Body of pancreas (tissue), 4 donors: ENCODE measurements at regions not wholly inside any gene's neighbourhood (a gene's known extent, or its start where the extent isn't known, plus 50 kb on each side); places are given as distances from the start of the nearest gene placed in this dataset.

ENCODE experiments used
- ATAC-seq: fragments of 150-250 bp; one replicate; pipeline ENCODE4 v1.9.1; 2016
- DNase-seq, 4 donors: peaks; one replicate each; pipeline ENCODE4 v3.0.0-alpha.2; 2019
- H3K27ac ChIP-seq, 4 donors: fragments of 200-600 bp; sonication (generic); 1 replicate in 3 of 4; 2 replicates in 1 of 4; pipeline versions ENCODE4 v1.5.1 to v1.6.1; 2016 to 2019; ENCODE audit warnings: mild to moderate bottlenecking in 1 of 4, mixed read lengths in 1 of 4, moderate library complexity in 1 of 4
- H3K27me3 ChIP-seq, 2 donors: fragments of 200-600 bp; sonication (generic); one replicate each; pipeline ENCODE4 v1.6.0; 2016; ENCODE audit warnings: mild to moderate bottlenecking in 1 of 2
- H3K36me3 ChIP-seq, 2 donors: fragments of 200-600 bp; sonication (generic); replicated peaks in 1 of 2; 2 replicates each; pipeline ENCODE4 v1.5.1; 2016; ENCODE audit warnings: low read depth in 2 of 2; ENCODE audit not compliant: insufficient read depth in 1 of 2
- H3K4me1 ChIP-seq: fragments of 200-600 bp; sonication (generic); one replicate; pipeline ENCODE4 v1.6.0; 2016
- H3K4me3 ChIP-seq, 2 donors: fragments of 200-600 bp; sonication (generic); 1 replicate in 1 of 2; 2 replicates in 1 of 2; pipeline ENCODE4 v1.5.1; 2016 to 2019
- H3K9me3 ChIP-seq, 3 donors: fragments of 200-600 bp; sonication (generic); 1 replicate in 2 of 3; 2 replicates in 1 of 3; pipeline ENCODE4 v1.5.1; 2016
- CTCF ChIP-seq, 7 experiments: fragments of 450-650 bp in 4 of 7; fragments of 200-600 bp in 3 of 7; sonication (generic) in 3 of 7; IDR thresholded peaks; one replicate each; pipeline ENCODE4 v1.5.1; 2016 to 2019; ENCODE audit warnings: antibody characterized with exemption in 7 of 7
- POLR2A ChIP-seq, 3 donors: fragments of 450-650 bp; IDR thresholded peaks; one replicate each; pipeline ENCODE4 v1.6.1; 2016; ENCODE audit warnings: antibody characterized with exemption in 3 of 3, mild to moderate bottlenecking in 2 of 3
- WGBS, 2 donors: methylation state at CpG; one replicate each; pipeline ENCODE4 v1.1.5; 2017; 5-methylcytosine and 5-hydroxymethylcytosine counted together
- intact Hi-C: fragments of 100-400 bp; cut with DNase I; formaldehyde crosslinking; loops from one replicate; pipeline ENCODE4 v1.15.1; 2023

DNA sequence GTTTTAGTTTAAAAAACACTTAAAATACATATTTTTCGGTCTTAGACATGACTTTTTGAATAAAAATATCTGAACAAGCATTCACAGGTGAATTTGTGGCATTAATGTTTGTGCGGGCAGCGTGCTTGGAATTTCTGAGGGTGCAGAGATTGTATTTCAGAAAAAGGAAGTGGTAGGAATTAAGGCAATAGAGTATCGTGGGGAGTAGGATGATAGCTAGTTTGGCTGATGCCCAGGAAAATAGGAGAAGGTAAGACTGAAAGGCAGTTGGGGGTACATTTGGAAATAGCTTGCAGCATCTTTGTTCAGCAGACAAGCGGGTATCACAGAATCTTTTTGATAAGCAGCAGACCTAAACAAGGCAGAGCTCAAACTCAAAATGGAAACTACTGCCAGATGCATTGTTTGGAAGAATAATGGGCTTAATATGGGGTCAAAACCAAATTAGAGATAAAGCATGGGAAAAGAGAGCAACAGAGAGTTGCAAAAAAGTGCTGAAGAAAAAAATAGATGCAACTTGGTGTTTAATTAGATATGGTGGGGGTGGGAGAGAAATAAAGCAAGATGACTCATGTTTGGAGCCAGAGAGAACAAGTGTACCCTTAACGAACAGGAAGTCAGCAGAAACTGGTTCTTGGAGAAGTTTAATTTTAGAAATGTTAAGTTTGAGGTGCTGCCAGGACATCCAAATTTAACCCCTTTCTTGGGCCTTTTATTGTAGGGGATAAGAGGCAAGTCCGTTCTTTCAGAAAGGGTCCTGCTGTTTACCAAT, 85.7 kb upstream of the ARRDC3 start:
- Histone ChIP-seq H3K9me3 (no peaks in the 10 kb centered on the region), H3K4me1 (no peaks in the 10 kb centered on the region), H3K27ac (peak overlapping the region in 1 of 4 donors; percentile 59), H3K36me3 (no peaks in the 10 kb centered on the region), H3K27me3 (no peaks in the 10 kb centered on the region), H3K4me3 (no peak overlapping the region)
- ATAC-seq = no peak
- TF ChIP-seq CTCF (IDR thresholded peaks at IDR 0.05) = no peak
- WGBS, 2 donors = 58 to 63% methylated on average over 7 of the region's 7 CpGs
- peak in 1 of 4 donors; percentile 6 for DNase-seq
- intact Hi-C loops = no loop called here

DNA sequence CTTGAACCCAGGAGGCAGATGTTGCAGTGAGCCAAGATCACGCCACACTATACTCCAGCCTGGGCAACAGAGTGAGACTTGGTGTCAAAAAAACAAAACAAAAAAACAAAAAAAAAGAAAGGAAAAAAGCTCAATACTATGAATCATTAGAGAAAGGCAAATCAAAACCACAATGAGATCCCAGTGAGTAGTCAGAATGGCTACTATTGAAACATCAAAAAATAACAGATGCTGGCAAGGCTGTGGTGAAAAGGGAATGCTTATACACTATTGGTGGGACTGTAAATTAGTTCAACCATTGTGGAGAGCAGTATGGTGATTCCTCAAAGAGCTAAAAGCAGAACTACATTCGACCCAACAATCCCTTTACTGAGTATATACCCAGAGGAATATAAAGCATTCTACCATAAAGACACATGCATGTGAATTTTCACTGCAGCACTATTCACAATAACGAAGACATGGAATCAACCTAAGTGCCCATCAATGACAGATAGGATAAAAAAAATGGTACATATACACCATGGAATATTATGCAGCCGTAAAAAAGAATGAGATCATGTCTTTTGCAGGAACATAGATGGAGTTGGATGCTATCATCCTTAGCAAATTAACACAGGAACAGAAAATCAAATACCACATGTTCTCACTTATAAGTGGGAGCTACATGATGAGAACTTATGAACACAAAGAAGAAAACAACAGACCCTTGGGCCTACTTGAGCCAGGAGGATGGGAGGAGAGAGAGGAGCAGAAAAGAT, 81.9 kb upstream of the ARRDC3 start:
- intact Hi-C loops = no loop called here

DNA sequence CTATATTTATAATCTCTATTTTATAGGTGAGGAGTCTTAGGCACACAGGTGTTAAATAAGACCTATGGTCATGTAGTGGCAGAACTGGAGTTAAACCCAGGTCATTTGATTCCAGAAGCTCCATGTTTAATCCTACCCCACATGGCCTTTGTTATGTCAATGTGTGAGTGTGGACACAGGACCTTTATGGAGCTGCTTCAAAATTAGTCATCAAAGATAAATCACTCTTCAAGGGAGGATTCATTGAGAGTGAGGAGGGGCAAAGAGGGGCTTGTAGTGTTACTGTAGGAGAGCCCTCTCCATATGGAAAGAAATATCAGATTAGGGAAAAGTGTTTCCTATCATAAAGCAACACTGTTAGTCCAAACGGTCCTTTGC, 74.6 kb upstream of the ARRDC3 start:
- TF ChIP-seq POLR2A (IDR thresholded peaks at IDR 0.05) (no peak), CTCF (IDR thresholded peaks at IDR 0.05) (no peak)
- Histone ChIP-seq H3K27ac (no peak overlapping the region), H3K4me3 (no peak overlapping the region), H3K27me3 (no peaks in the 10 kb centered on the region), H3K36me3 (no peaks in the 10 kb centered on the region), H3K4me1 (no peaks in the 10 kb centered on the region), H3K9me3 (peaks cover 0 to 7% (median 0%) of the 10 kb centered on the region in 3 donors)
- DNase-seq (no peak), ATAC-seq (no peak)
- intact Hi-C loops = no loop called here
- WGBS, 2 donors = 64 to 86% methylated on average over 1 of the region's 1 CpG

More for the DNA sequence above, 81.9 kb upstream of the ARRDC3 start:
- Histone ChIP-seq H3K9me3 (peaks cover 0 to 4% (median 0%) of the 10 kb centered on the region in 3 donors), H3K27ac (no peak overlapping the region), H3K4me3 (no peak overlapping the region), H3K4me1 (no peaks in the 10 kb centered on the region), H3K27me3 (no peaks in the 10 kb centered on the region), H3K36me3 (no peaks in the 10 kb centered on the region)
- no peak for DNase-seq
- no peak for TF ChIP-seq POLR2A (IDR thresholded peaks at IDR 0.05)
- no peak for TF ChIP-seq CTCF (IDR thresholded peaks at IDR 0.05)
- ATAC-seq = no peak
- 76 to 85% methylated on average over 4 of the region's 4 CpGs for WGBS, 2 donors

DNA sequence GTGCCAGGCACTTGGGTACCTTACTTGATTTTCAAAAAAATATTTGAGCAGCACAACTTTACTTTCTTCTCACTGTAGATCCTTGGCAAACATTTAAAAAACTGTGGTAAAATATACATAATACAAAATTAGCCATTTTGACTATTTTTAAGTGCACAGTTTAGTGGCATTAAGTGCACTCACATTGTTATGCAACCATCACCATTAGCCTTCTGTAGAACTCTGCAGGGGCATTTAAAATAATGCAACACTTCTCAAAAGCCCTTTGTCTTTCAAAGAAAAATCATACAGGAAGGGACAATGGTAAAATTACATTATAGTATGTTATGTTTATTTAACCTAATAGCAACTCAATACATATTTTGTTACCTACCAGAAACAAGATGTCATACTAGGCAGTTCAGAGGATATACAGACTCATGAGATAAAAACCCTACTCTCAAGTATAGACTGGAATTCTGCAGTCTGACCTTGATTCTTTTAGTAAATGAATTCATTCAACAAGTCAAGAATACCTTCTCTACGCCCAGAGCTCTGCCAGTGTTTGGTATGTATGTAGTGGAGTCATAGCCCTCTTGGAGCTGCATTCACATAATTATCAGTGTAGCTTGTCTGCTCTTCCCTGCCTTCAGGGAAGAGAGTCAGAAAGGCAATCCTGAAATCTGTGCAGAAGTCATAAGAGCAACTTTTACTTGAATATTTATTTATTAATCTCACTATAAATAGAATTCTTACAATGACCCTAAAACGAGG, 74.0 kb upstream of the ARRDC3 start:
- WGBS, 2 donors = 49 to 55% methylated on average over 2 of the region's 2 CpGs
- Histone ChIP-seq H3K4me3 (no peak overlapping the region), H3K36me3 (no peaks in the 10 kb centered on the region), H3K27ac (no peak overlapping the region), H3K9me3 (peaks cover 0 to 7% (median 0%) of the 10 kb centered on the region in 3 donors), H3K27me3 (no peaks in the 10 kb centered on the region), H3K4me1 (no peaks in the 10 kb centered on the region)
- no peak for ATAC-seq
- intact Hi-C loops = no loop called here
- TF ChIP-seq CTCF (IDR thresholded peaks at IDR 0.05) = no peak
- TF ChIP-seq POLR2A (IDR thresholded peaks at IDR 0.05) = no peak
- DNase-seq = no peak
